ENCODE measurements at regions not wholly inside any gene's neighbourhood (a gene's known extent, or its start where the extent isn't known, plus 50 kb on each side); places are given as distances from the start of the nearest gene placed in this dataset.

- TF ChIP-seq, protein P1, sequence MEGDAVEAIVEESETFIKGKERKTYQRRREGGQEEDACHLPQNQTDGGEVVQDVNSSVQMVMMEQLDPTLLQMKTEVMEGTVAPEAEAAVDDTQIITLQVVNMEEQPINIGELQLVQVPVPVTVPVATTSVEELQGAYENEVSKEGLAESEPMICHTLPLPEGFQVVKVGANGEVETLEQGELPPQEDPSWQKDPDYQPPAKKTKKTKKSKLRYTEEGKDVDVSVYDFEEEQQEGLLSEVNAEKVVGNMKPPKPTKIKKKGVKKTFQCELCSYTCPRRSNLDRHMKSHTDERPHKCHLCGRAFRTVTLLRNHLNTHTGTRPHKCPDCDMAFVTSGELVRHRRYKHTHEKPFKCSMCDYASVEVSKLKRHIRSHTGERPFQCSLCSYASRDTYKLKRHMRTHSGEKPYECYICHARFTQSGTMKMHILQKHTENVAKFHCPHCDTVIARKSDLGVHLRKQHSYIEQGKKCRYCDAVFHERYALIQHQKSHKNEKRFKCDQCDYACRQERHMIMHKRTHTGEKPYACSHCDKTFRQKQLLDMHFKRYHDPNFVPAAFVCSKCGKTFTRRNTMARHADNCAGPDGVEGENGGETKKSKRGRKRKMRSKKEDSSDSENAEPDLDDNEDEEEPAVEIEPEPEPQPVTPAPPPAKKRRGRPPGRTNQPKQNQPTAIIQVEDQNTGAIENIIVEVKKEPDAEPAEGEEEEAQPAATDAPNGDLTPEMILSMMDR (IDR thresholded peaks at IDR 0.05; ENCODE audit: poor library complexity) = no peak
- TF ChIP-seq EZH2 (IDR thresholded peaks at IDR 0.05; ENCODE audit: borderline replicate concordance) (no peak), EZH2phosphoT487 (IDR thresholded peaks at IDR 0.05; ENCODE audit: low read depth, severe bottlenecking, unreplicated experiment) (no peak)
Measured at GRCh38 chr7:97573065-97573464, 158.8 kb upstream of the TAC1 start.

All from hepatocyte (in vitro differentiated cells).